ENCODE measurements at regions not wholly inside any gene's neighbourhood (a gene's known extent, or its start where the extent isn't known, plus 50 kb on each side); places are given as distances from the start of the nearest gene placed in this dataset.
"Not testable (repeated sequence)": the region's sequence is repeated elsewhere in the genome, so short reads cannot be mapped to it uniquely, and the experiment has no call there.

GRCh38 chr11:23778971-23779370 is 717.9 kb upstream of the LUZP2 start:
- no peak for DNase-seq

DNA sequence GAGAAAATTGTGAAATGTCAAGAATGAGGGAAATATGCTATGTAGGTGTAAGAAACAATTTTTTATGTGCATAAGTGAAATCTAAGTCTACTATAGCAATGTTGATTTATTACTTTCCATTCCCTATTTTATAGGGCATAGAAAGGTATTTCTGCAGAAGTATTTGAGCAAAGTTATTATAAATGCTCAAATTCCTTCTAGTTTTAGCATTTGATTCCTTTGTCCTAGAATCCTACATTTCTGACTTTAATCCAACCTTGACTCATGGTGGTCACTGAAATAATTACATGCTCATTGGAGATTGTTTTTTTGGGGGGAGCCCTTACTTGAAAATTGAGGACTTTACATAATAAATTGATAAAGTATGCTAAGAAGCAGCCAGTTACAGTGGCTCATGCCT is 716.6 kb upstream of the LUZP2 start:
- no peak for DNase-seq

DNA sequence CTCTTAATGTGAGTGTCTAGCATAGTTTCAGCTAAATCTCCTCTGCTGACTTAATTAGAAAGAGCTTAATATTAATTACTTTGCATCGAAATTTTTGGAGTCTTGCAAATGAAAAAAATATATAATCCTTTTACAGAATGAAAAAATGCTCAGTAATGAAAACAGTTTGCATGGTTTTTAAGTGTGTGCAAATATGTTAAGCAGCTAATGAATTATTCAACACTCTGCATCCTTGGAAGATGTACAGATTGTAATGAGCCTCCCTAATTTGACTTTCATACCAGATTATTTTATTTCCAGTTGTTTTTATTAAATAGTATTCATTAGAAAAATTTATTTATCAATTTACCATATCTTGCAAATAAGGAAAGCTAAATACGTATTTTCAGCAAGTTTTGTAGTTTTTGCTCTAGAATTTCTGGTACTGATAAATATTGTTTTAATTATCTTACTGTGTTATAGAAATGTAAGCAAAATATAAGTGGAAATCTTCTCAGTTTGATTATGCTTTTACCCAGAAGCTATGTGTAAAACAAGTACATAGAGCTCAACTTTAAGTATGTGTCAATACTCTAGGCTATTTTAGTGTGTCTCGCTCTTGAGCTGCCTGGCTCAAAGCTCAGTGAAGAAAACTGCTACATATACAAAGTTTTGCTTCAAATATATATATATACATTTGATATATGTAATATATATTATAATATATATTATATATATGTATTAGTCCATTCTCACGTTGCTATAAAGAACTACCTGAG is 714.9 kb upstream of the LUZP2 start:
- no peak for DNase-seq

GRCh38 chr11:23786974-23787373 is 709.9 kb upstream of the LUZP2 start:
- not testable (repeated sequence) for DNase-seq

- no peak for DNase-seq
These were observed 707.5 kb upstream of the LUZP2 start for GRCh38 chr11:23789200-23789853.

DNA sequence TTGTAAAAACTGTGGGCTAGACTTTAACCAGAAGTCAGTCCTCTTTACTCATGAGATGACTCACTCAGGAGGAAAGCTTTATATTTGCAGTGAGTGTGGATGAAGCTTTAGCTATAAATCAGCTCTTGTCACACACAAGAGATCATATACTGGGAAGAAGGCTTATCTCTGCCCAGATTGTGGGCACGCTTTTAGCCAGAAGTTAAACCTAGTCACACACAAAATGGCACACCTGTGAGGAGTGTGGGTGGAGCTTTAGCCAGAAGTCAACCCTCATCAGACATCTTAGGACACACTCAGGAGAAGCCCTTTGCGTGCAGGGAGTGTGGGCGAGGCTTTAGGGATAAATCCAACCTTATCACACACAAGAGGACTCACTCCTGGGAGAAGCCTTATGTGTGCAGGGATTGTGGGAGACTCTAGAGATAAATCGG is 706.9 kb upstream of the LUZP2 start:
- DNase-seq = no peak

DNA sequence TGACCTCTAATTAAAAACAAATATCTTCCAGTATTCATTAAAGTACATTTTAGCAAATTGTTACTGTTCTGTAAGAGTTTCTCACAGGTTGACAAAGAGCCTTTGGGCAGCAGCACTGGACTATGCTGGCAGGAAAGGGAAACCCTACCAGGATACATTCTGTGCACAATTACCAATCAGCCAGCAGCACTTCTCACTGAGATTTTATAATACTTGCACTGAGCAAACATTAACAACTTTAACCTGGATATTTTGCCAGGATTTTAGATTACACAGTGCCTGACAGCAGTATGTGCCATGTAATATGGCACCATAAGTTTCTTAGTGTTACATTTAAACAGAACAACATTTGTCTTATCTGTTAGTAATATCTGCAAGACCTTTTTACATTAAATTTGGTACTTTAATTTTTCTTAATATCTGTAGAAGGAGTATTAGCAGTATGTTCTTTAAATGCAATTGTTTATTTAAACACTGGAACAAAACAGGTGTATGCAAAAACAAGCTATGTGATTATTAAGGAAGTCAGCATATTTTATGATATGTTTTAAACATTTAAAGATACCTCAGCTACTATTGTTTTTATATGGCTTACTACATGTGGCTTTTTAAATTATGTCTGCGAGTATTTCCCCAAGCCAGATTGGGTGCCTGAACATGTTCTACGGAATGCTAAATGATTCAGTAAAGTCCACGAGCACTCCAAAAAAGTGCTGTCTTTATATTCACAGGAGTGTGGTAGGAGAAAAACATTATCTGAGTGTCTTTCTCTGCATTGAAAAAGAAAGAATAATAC is 699.0 kb upstream of the LUZP2 start:
- no peak for DNase-seq

DNA sequence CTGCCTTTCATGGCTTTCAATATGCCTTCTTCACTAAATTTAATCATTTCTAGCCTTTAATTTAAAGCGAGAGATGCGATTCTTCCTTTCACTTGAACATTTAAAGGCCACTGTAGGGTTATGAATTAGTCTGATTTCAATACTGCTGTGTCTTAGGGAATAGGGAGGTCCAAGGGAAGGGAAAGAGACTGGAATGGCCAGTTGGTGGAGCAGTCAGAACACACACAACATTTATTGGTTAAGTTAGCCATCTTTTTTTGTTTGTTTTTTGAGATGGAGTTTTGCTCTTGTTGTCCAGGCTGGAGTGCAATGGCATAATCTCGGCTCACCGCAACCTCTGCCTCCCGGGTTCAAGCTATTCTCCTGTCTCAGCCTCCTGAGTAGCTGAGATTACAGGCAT is 662.5 kb upstream of the LUZP2 start:
- not testable (repeated sequence) for DNase-seq

GRCh38 chr11:23836981-23837380 is 659.9 kb upstream of the LUZP2 start:
- DNase-seq = no peak

GRCh38 chr11:23840872-23841271 is 656.0 kb upstream of the LUZP2 start:
- DNase-seq = no peak

- DNase-seq = no peak
These were observed 649.9 kb upstream of the LUZP2 start for GRCh38 chr11:23846902-23847422.

DNA sequence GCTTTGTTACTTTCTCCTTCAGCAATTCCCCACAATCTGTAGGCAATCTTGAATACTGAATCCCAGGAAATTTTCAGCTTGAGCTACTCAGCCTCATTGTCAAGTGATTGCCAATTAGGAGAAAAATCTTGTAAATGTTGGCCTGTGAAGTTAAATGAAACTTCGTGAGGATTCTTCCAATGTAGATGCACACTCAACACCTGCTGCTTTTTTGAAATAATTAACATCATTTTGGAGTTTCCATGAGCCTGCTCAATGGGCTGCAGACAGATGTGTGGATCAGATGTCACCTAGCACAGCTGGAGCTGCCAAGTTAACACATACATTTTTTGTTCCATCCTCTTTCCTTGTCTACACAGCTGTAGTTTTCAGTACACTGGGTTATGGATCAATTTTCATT is 645.6 kb upstream of the LUZP2 start:
- DNase-seq = no peak

- DNase-seq = no peak
These were observed 640.2 kb upstream of the LUZP2 start for GRCh38 chr11:23856654-23857053.

GRCh38 chr11:23859087-23859486 is 637.8 kb upstream of the LUZP2 start:
- no peak for DNase-seq

GRCh38 chr11:23861615-23862014 is 635.2 kb upstream of the LUZP2 start:
- DNase-seq = no peak

- no peak for DNase-seq
These were observed 631.4 kb upstream of the LUZP2 start for GRCh38 chr11:23865341-23865975.

- no peak for DNase-seq
These were observed 630.2 kb upstream of the LUZP2 start for GRCh38 chr11:23866641-23867040.

GRCh38 chr11:23869671-23870070 is 627.2 kb upstream of the LUZP2 start:
- DNase-seq = no peak

- no peak for DNase-seq
These were observed 623.4 kb upstream of the LUZP2 start for GRCh38 chr11:23873406-23873805.

DNA sequence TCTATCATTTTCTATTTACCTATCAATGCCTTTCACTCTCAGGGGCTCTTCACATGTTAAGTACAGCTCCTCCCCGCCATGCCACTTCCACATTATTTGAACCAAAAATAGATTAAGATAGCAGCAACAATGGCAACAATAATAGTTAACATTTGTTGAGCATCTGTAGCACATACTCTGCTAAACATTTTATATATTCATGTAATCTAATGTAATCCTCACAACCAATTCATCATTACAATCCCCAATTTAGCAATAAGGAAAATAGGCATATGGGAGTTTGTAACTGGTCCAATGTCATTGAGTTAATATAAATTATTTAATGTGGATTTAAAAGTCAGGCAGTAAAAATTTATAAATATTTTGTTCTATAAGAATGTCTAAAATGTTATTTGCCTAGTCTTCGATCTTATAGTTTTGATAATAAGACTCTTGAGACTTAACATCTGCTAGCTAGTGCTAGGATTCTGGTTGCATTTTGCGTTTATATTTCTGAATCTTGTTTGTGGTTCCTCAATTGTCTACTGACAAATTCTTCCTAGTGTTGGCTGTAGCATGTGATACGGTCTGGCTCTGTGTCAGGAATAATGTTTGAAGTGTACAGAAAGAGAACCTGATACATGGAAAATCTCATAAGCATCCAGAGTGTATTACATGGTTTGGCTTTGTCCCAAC is 621.5 kb upstream of the LUZP2 start:
- DNase-seq = no peak

DNA sequence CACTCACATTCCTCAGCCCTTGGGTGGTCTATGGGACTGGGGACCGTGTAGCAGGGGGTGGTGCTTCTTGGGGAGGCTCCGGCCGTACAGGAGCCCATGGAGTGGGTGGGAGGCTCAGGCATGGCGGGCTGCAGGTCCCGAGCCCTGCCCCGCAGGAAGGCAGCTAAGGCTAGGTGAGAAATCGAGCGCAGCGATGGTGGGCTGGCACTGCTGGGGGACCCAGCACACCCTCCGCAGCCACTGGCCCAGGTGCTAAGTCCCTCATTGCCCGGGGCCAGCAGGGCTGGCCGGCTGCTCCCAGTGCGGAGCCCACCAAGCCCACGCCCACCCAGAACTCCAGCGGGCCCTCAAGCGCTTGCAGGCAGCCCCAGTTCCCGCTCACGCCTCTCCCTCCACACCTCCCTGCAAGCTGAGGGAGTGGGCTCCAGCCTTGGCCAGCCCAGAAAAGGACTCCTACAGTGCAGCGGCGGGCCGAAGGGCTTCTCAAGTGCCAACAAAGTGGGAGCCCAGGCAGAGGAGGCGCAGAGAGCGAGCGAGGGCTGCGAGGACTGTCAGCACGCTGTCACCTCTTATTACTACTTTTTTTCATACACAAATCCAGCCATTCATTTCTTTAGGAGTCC is 613.3 kb upstream of the LUZP2 start:
- DNase-seq = not testable (repeated sequence)

GRCh38 chr11:23884341-23884740 is 612.5 kb upstream of the LUZP2 start:
- DNase-seq = no peak

Measured in bone marrow (tissue), 2 donors.